22Rv1 (cell line): ENCODE measurements at regions not wholly inside any gene's neighbourhood (a gene's known extent, or its start where the extent isn't known, plus 50 kb on each side); places are given as distances from the start of the nearest gene placed in this dataset.
A peak's percentile ranks its signal among the peaks of the same experiment; 100 is the strongest.

ENCODE experiments used
- H3K27ac ChIP-seq: fragments of 450-650 bp; 2 replicates; pipeline ENCODE4 v1.5.1; 2017
- ZFX ChIP-seq: fragments of 450-650 bp; IDR thresholded peaks from 2 replicates; pipeline ENCODE4 v1.6.1; 2017; ENCODE audit warnings: antibody characterized with exemption, borderline replicate concordance
- TF ChIP-seq, protein P1 (sequence below): fragments of 450-650 bp; IDR thresholded peaks from 2 replicates; pipeline ENCODE4 v1.5.1; 2017; ENCODE audit warnings: mild to moderate bottlenecking

DNA sequence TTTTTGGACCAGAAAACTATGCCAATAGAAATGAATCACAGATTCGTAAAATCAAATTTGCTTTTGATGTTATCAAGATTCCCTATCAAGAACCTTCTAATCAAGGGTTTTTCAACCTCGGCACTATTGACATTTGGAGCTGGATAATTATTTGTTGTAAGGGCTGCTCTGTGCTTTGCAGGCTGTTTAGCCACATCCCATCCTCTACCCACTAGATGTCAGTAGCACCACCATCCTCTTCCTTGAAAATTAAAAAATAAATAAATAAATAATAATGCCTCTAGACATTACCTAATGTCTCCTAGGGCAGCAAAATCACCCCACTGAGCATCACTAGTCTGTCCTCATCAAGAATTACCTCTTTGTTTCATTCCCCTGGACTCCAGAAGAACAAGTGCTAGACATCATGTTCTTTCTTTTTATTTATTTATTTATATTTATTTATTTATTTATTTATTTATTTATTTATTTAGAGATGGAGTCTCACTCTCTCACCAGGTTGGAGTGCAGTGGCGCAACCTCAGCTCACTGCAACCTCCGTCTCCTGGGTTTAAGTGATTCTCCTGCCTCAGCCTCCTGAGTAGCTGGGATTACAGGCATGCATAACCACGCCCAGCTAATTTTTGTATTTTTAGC is 744.7 kb downstream of the KCNA4 start:
- no peak for TF ChIP-seq ZFX
- TF ChIP-seq, protein P1, sequence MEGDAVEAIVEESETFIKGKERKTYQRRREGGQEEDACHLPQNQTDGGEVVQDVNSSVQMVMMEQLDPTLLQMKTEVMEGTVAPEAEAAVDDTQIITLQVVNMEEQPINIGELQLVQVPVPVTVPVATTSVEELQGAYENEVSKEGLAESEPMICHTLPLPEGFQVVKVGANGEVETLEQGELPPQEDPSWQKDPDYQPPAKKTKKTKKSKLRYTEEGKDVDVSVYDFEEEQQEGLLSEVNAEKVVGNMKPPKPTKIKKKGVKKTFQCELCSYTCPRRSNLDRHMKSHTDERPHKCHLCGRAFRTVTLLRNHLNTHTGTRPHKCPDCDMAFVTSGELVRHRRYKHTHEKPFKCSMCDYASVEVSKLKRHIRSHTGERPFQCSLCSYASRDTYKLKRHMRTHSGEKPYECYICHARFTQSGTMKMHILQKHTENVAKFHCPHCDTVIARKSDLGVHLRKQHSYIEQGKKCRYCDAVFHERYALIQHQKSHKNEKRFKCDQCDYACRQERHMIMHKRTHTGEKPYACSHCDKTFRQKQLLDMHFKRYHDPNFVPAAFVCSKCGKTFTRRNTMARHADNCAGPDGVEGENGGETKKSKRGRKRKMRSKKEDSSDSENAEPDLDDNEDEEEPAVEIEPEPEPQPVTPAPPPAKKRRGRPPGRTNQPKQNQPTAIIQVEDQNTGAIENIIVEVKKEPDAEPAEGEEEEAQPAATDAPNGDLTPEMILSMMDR, result peak; percentile 51
- no peak overlapping the region for H3K27ac ChIP-seq

DNA sequence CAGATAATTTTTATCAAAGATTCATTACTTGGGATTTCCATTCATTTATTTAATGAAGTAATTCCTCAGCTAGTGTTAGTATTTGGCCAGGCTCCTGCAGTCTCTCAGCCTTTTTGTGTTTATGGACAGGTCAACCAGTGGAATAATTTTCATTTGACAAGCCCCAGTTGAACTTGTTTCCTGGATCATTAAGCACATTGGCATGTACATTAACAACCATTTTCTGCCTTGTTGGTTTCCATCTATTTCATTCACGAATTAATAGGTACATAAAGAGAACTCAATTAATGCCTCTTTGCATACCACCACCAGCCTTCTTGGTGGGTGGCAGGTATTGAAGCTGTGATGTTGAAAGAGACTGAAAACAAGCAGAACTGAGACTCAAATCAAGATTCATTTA is 745.2 kb downstream of the KCNA4 start:
- TF ChIP-seq ZFX, result no peak
- TF ChIP-seq, protein P1, result no peak
- no peak overlapping the region for H3K27ac ChIP-seq

DNA sequence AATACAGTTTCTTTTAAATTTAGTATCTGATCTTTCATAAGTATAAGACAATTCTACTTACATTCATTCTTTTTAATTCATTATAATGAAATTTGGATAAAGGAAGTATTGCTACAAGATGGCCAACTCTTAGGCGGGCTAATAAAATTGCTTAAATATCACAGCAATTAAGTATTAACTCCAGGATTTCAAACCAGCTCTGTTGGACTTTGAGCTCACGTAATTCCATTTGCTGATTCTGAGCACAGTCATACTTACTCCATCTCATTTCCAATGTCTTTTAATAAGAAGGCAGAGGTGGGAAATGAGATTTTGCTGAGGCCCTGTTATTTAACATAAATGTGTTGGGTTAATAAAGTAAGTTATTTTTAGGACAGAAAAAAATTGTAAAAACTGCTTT is 748.1 kb downstream of the KCNA4 start:
- no peak for TF ChIP-seq ZFX
- TF ChIP-seq, protein P1, result no peak
- no peak overlapping the region for H3K27ac ChIP-seq

DNA sequence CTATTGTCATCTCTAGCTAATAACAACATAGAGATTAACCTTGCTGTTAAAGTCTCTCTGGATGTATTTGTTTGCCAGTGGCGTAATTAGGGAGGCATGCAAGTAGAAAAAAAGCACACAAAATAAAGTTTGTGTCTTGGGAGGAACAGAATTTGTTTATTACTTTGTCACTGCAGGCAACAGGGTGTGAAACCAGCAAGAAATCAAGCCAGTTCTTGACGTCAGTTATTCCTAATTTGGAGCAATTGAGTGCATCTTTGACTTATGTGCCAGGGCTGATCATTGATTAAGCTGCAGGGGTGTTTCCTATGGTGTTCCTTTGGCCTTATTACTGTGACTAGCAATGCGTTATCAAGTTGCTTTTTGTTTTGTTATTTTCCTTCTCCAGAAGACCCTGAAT is 751.0 kb downstream of the KCNA4 start:
- TF ChIP-seq, protein P1, result no peak
- TF ChIP-seq ZFX, result no peak
- H3K27ac ChIP-seq, result no peak overlapping the region

DNA sequence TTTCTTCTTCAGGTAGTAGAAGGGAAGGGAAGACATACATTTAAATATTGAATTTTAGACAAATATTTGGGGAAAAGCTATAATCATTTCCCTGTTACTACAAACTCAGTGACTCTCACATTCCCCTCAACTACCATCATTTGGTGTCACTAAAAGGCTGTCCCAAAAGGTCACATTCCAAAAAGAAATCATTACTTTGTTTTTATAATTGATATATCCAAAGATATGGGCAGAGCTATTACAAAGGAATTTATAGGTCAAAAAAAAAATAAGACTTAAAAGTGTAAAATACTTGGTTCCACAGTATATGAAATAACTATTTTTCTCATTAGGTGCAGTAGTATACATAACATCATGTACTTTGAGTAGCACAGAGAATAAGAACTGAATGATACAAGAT is 751.4 kb downstream of the KCNA4 start:
- no peak overlapping the region for H3K27ac ChIP-seq
- no peak for TF ChIP-seq ZFX
- TF ChIP-seq, protein P1, result no peak

DNA sequence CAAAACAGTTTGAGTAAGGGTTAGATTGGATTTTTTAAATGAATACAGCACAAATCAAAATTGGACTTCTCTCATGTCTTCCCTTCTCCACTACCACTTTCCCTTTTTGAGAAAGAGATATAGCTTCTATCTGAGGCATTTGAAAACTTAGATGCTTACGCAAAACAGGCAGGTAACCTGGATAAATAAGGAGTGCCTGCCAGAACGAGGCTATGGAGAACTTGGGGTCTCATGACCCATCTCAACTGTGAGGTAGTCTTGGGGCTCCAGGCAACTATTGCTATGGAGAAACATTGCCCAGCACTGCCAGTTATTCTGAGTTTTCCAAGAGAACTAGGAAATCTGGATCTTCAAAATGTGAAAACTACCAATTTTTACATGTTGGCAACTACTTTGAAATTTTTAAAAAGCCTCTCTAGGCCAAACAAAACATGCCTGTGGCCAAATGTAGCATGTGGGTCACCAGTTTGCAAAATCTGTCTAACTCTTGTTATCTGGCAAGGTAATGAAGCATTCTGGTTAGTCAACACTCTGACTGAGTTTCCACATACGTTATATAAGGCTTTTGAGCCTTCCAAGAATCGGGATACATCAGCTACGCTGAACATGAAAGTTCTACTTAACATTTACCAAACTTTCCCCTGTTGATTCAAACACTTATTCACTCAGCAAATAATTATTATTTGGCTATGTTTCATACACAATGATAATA is 752.7 kb downstream of the KCNA4 start:
- TF ChIP-seq, protein P1, result no peak
- no peak for TF ChIP-seq ZFX
- H3K27ac ChIP-seq, result no peak overlapping the region

DNA sequence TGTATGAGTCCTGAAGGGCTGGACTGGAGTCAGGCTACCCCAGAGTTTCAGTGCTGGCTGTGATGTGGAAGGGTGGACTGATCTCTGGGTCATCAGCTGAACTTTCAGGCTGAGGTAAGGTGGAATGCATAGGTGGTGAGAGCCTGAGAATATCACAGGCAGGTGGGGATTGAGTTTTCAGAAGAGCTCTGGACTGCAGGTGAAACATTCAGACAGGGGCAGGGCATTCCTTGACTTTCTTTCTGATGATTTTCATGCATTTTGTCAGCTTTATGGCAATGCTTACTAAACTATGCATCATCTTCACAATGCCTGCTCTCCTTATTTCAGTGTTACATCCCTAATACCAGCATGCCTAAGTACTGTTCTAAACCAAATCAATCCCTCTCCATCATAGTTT is 755.0 kb downstream of the KCNA4 start:
- TF ChIP-seq ZFX, result no peak
- TF ChIP-seq, protein P1, result no peak
- H3K27ac ChIP-seq, result no peak overlapping the region
